H9 (cell line): ENCODE measurements at regions not wholly inside any gene's neighbourhood (a gene's known extent, or its start where the extent isn't known, plus 50 kb on each side); places are given as distances from the start of the nearest gene placed in this dataset.

ENCODE experiments used
- DNase-seq: peaks from one replicate; pipeline ENCODE4 v3.0.0-alpha.2; 2017
- H2AFZ ChIP-seq: one replicate; pipeline ENCODE4 v1.6.1; 2013; ENCODE audit warnings: mild to moderate bottlenecking, low read length, control low read depth, moderate library complexity
- H2AK5ac ChIP-seq: 2 replicates; pipeline ENCODE4 v1.6.1; 2013; ENCODE audit warnings: low read length, control low read depth, mixed read lengths; ENCODE audit not compliant: insufficient read length
- H2BK120ac ChIP-seq: one replicate; pipeline ENCODE4 v1.6.1; 2013; ENCODE audit warnings: low read depth, mild to moderate bottlenecking, low read length, control low read depth, inconsistent platforms; ENCODE audit not compliant: poor library complexity, severe bottlenecking
- H2BK12ac ChIP-seq: 2 replicates; pipeline ENCODE4 v1.6.1; 2013; ENCODE audit warnings: low read length, control low read depth, mixed read lengths, low read depth; ENCODE audit not compliant: insufficient read length
- H2BK15ac ChIP-seq: 2 replicates; pipeline ENCODE4 v1.6.1; 2013; ENCODE audit warnings: low read depth, low read length, control low read depth
- H2BK20ac ChIP-seq: one replicate; pipeline ENCODE4 v1.6.1; 2013; ENCODE audit warnings: low read depth, mild to moderate bottlenecking, low read length, control low read depth, inconsistent platforms; ENCODE audit not compliant: poor library complexity, severe bottlenecking
- H2BK5ac ChIP-seq: 2 replicates; pipeline ENCODE4 v1.6.1; 2013; ENCODE audit warnings: low read length, control low read depth, mixed read lengths; ENCODE audit not compliant: insufficient read length
- H3K14ac ChIP-seq: 2 replicates; pipeline ENCODE4 v1.6.1; 2013; ENCODE audit warnings: low read length, control low read depth; ENCODE audit not compliant: insufficient read depth
- H3K18ac ChIP-seq: 2 replicates; pipeline ENCODE4 v1.6.1; 2013; ENCODE audit warnings: low read depth, mild to moderate bottlenecking, mixed read lengths, low read length, control low read depth; ENCODE audit not compliant: insufficient read length
- H3K23ac ChIP-seq: 2 replicates; pipeline ENCODE4 v1.6.1; 2013; ENCODE audit warnings: low read length, control low read depth, mixed read lengths, low read depth; ENCODE audit not compliant: insufficient read length
- H3K23me2 ChIP-seq: 2 replicates; pipeline ENCODE4 v1.6.1; 2013; ENCODE audit warnings: low read depth, mild to moderate bottlenecking, mixed read lengths, low read length, control low read depth; ENCODE audit not compliant: insufficient read length, poor library complexity, severe bottlenecking
- H3K27ac ChIP-seq: 2 replicates; pipeline ENCODE4 v1.5.1; 2013; ENCODE audit warnings: low read length, control low read depth, mixed read lengths, low read depth; ENCODE audit not compliant: insufficient read length
- H3K27me3 ChIP-seq: 2 replicates; pipeline ENCODE4 v1.6.1; 2013; ENCODE audit warnings: low read length, control low read depth, inconsistent platforms; ENCODE audit not compliant: insufficient read depth
- H3K4ac ChIP-seq: 2 replicates; pipeline ENCODE4 v1.6.1; 2013; ENCODE audit warnings: low read depth, mild to moderate bottlenecking, control low read depth, inconsistent platforms, low read length, moderate library complexity
- H3K4me1 ChIP-seq: 2 replicates; pipeline ENCODE4 v1.6.1; 2013; ENCODE audit warnings: low read length, control low read depth, inconsistent platforms; ENCODE audit not compliant: insufficient read depth
- H3K4me2 ChIP-seq: 2 replicates; pipeline ENCODE4 v1.6.1; 2013; ENCODE audit warnings: low read length, control low read depth, mixed read lengths; ENCODE audit not compliant: insufficient read length, insufficient read depth
- H3K56ac ChIP-seq: 2 replicates; pipeline ENCODE4 v1.6.1; 2013; ENCODE audit warnings: low read depth, mild to moderate bottlenecking, mixed read lengths, low read length, control low read depth; ENCODE audit not compliant: insufficient read length
- H3K79me1 ChIP-seq: 2 replicates; pipeline ENCODE4 v1.6.1; 2013; ENCODE audit warnings: low read depth, mild to moderate bottlenecking, moderate library complexity, low read length, control low read depth, inconsistent platforms; ENCODE audit not compliant: insufficient read depth, poor library complexity, severe bottlenecking
- H3K79me2 ChIP-seq: 2 replicates; pipeline ENCODE4 v1.6.1; 2013; ENCODE audit warnings: low read length, control low read depth, inconsistent platforms; ENCODE audit not compliant: insufficient read depth
- H3K9ac ChIP-seq: 2 replicates; pipeline ENCODE4 v1.6.1; 2013; ENCODE audit warnings: low read length, control low read depth, mixed read lengths; ENCODE audit not compliant: insufficient read length; ENCODE audit errors: extremely low read depth
- H3K9me3 ChIP-seq: one replicate; pipeline ENCODE4 v1.6.1; 2013; ENCODE audit warnings: low read depth, low read length, inconsistent platforms; ENCODE audit not compliant: control insufficient read depth
- H3T11ph ChIP-seq: one replicate; pipeline ENCODE4 v1.6.1; 2013; ENCODE audit warnings: mild to moderate bottlenecking, low read length, control low read depth, inconsistent platforms
- H4K20me1 ChIP-seq: one replicate; pipeline ENCODE4 v1.6.1; 2013; ENCODE audit not compliant: control insufficient read depth, insufficient read length, insufficient read depth
- H4K5ac ChIP-seq: 2 replicates; pipeline ENCODE4 v1.6.1; 2013; ENCODE audit warnings: low read depth, mild to moderate bottlenecking, mixed read lengths, low read length, control low read depth; ENCODE audit not compliant: insufficient read length
- H4K8ac ChIP-seq: replicated peaks from 2 replicates; pipeline ENCODE4 v1.6.1; 2013; ENCODE audit warnings: low read length, control low read depth, mixed read lengths, low read depth; ENCODE audit not compliant: insufficient read length
- H4K91ac ChIP-seq: 2 replicates; pipeline ENCODE4 v1.6.1; 2013; ENCODE audit warnings: low read depth, mild to moderate bottlenecking, moderate library complexity, mixed read lengths, low read length, control low read depth; ENCODE audit not compliant: insufficient read length
- H3K27ac Mint-ChIP-seq, 3 experiments: 2 replicates in 2 of 3; 3 replicates in 1 of 3; pipeline ENCODE4 v1.8.0; 2020 to 2021; ENCODE audit warnings: mixed read lengths in 3 of 3, mild to moderate bottlenecking in 1 of 3, moderate library complexity in 1 of 3
- H3K27me3 Mint-ChIP-seq: 2 replicates; pipeline ENCODE4 v1.8.0; 2021; ENCODE audit warnings: low read depth, mild to moderate bottlenecking, moderate library complexity, mixed read lengths
- H3K36me3 Mint-ChIP-seq, 3 experiments: 2 replicates in 2 of 3; 3 replicates in 1 of 3; pipeline ENCODE4 v1.8.0; 2020 to 2021; ENCODE audit warnings: low read depth in 3 of 3, mixed read lengths in 3 of 3; ENCODE audit not compliant: insufficient read depth in 1 of 3
- H3K4me1 Mint-ChIP-seq, 2 experiments: 2 replicates each; pipeline ENCODE4 v1.8.0; 2020; ENCODE audit warnings: mixed read lengths in 2 of 2
- H3K4me3 Mint-ChIP-seq, 2 experiments: 2 replicates in 1 of 2; 3 replicates in 1 of 2; pipeline ENCODE4 v1.8.0; 2020 to 2021; ENCODE audit warnings: mild to moderate bottlenecking in 2 of 2, mixed read lengths in 2 of 2, moderate library complexity in 1 of 2
- H3K9me3 Mint-ChIP-seq, 2 experiments: 2 replicates in 1 of 2; 3 replicates in 1 of 2; pipeline ENCODE4 v1.8.0; 2020; ENCODE audit warnings: mild to moderate bottlenecking in 2 of 2, mixed read lengths in 2 of 2, moderate library complexity in 1 of 2
- WGBS: extraction: QIAGEN DNeasy Blood & Tissue Kit; methylation state at CpG from one replicate; pipeline ENCODE4 v1.1.7; 2013; ENCODE audit warnings: missing lambda C conversion rate, low lambda C conversion rate, mixed read lengths; ENCODE audit not compliant: insufficient read length; ENCODE audit errors: extremely low coverage; 5-methylcytosine and 5-hydroxymethylcytosine counted together
- TF ChIP-seq, protein P1 (sequence below): fragments of 200-600 bp; sonication (generic); conservative IDR thresholded peaks from 3 replicates; pipeline ENCODE4 v1.8.0; 2021; ENCODE audit warnings: antibody characterized with exemption, mild to moderate bottlenecking

- no peak overlapping the region for H3K18ac ChIP-seq
- H3K79me2 ChIP-seq = no peaks in the 10 kb centered on the region
- TF ChIP-seq, protein P1, sequence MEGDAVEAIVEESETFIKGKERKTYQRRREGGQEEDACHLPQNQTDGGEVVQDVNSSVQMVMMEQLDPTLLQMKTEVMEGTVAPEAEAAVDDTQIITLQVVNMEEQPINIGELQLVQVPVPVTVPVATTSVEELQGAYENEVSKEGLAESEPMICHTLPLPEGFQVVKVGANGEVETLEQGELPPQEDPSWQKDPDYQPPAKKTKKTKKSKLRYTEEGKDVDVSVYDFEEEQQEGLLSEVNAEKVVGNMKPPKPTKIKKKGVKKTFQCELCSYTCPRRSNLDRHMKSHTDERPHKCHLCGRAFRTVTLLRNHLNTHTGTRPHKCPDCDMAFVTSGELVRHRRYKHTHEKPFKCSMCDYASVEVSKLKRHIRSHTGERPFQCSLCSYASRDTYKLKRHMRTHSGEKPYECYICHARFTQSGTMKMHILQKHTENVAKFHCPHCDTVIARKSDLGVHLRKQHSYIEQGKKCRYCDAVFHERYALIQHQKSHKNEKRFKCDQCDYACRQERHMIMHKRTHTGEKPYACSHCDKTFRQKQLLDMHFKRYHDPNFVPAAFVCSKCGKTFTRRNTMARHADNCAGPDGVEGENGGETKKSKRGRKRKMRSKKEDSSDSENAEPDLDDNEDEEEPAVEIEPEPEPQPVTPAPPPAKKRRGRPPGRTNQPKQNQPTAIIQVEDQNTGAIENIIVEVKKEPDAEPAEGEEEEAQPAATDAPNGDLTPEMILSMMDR = peak; percentile 43; the same call in 2 of the 3 replicates
- no peaks in the 10 kb centered on the region for H3K36me3 Mint-ChIP-seq
- H3K23me2 ChIP-seq = no peaks in the 10 kb centered on the region
- H3K27me3 Mint-ChIP-seq = no peaks in the 10 kb centered on the region
- no peak overlapping the region for H3K4me3 Mint-ChIP-seq
- DNase-seq = peak; percentile 55
- H3K4me2 ChIP-seq = no peak overlapping the region
- H3K4me1 Mint-ChIP-seq = peaks cover 3 to 4% of the 10 kb centered on the region in 2 experiments; a peak in 3 of 4 replicates
- no peaks in the 10 kb centered on the region for H3K79me1 ChIP-seq
- H3T11ph ChIP-seq = no peak overlapping the region
- no peak overlapping the region for H3K23ac ChIP-seq
- H2BK5ac ChIP-seq = no peak overlapping the region
- no peak overlapping the region for H4K91ac ChIP-seq
- H3K9ac ChIP-seq = no peak overlapping the region
- WGBS = no CpG with 5 or more reads among the region's 16 CpGs
- no peaks in the 10 kb centered on the region for H3K4me1 ChIP-seq
- H3K27ac Mint-ChIP-seq = no peak overlapping the region
- H2AK5ac ChIP-seq = no peak overlapping the region
- no peaks in the 10 kb centered on the region for H3K27me3 ChIP-seq
- no peak overlapping the region for H4K8ac ChIP-seq
- no peaks in the 10 kb centered on the region for H3K9me3 Mint-ChIP-seq
- H3K14ac ChIP-seq = no peak overlapping the region
- H2BK20ac ChIP-seq = no peak overlapping the region
- no peak overlapping the region for H4K5ac ChIP-seq
- no peak overlapping the region for H2BK15ac ChIP-seq
- H3K4ac ChIP-seq = no peak overlapping the region
- H2BK12ac ChIP-seq = no peak overlapping the region
- no peak overlapping the region for H3K56ac ChIP-seq
- no peak overlapping the region for H2AFZ ChIP-seq
- H3K27ac ChIP-seq = no peak overlapping the region
- H3K9me3 ChIP-seq = no peaks in the 10 kb centered on the region
- H4K20me1 ChIP-seq = no peaks in the 10 kb centered on the region
- H2BK120ac ChIP-seq = no peak overlapping the region
Measured at GRCh38 chr12:93127582-93128331, 198.7 kb upstream of the EEA1 start.
